Fibroblast of villous mesenchyme (primary cell): ENCODE measurements at regions not wholly inside any gene's neighbourhood (a gene's known extent, or its start where the extent isn't known, plus 50 kb on each side); places are given as distances from the start of the nearest gene placed in this dataset.

Source experiments
- DNase-seq: peaks from one replicate; pipeline ENCODE4 v3.0.0-alpha.2; 2010; ENCODE audit warnings: low read depth
- H3K4me3 ChIP-seq: 2 replicates; pipeline ENCODE4 v1.5.1; 2011; ENCODE audit warnings: low read depth, mild to moderate bottlenecking, low read length
- TF ChIP-seq, protein P1 (sequence below): IDR thresholded peaks from 2 replicates; pipeline ENCODE4 v1.5.1; 2012; ENCODE audit warnings: low read depth, mild to moderate bottlenecking, low read length; ENCODE audit not compliant: insufficient read depth

DNA sequence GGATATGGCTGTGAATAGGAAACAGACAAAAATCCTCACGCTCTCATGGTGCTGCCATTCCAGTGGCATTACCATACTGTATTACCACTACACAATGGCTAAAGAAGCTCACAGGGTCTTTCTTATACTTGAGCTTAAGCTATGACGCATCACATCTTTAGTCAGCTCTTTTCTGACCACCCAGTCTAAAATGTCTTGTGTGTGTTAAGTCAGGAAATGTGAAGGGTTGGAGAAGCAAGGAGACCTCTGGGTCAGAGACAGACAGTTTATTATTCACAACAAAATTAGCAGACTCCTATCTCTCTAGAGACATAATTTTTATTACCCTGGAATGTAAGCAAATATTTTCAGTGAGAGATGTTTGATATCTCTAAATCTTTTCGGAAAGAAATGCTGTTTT is 1583.2 kb upstream of the WWC1 start:
- DNase-seq: peak; percentile 82
- TF ChIP-seq, protein P1, sequence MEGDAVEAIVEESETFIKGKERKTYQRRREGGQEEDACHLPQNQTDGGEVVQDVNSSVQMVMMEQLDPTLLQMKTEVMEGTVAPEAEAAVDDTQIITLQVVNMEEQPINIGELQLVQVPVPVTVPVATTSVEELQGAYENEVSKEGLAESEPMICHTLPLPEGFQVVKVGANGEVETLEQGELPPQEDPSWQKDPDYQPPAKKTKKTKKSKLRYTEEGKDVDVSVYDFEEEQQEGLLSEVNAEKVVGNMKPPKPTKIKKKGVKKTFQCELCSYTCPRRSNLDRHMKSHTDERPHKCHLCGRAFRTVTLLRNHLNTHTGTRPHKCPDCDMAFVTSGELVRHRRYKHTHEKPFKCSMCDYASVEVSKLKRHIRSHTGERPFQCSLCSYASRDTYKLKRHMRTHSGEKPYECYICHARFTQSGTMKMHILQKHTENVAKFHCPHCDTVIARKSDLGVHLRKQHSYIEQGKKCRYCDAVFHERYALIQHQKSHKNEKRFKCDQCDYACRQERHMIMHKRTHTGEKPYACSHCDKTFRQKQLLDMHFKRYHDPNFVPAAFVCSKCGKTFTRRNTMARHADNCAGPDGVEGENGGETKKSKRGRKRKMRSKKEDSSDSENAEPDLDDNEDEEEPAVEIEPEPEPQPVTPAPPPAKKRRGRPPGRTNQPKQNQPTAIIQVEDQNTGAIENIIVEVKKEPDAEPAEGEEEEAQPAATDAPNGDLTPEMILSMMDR: no peak
- no peak overlapping the region for H3K4me3 ChIP-seq

DNA sequence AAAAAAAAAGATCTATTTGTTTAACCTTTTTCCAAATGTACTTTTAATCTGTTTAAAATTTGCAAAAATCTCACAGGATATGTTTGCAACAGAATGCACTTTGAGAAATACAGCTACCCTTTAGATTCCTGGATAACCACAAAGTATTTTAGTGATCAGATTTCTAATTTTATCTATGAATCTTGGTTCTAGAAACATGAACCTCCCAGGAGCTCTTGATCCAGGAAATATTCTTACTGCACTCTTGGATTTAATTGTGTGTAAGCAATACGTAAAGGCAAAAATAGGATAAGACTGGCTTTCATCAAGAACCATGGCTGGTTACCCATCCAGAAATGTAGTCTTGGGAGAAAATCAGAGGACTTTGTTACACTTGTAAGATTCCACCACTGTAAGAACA is 1581.8 kb upstream of the WWC1 start:
- no peak overlapping the region for H3K4me3 ChIP-seq
- TF ChIP-seq, protein P1: no peak
- DNase-seq: peak; percentile 48

GRCh38 chr5:166710271-166710670 is 1581.2 kb upstream of the WWC1 start:
- DNase-seq: peak; percentile 67
- no peak overlapping the region for H3K4me3 ChIP-seq
- TF ChIP-seq, protein P1: no peak

DNA sequence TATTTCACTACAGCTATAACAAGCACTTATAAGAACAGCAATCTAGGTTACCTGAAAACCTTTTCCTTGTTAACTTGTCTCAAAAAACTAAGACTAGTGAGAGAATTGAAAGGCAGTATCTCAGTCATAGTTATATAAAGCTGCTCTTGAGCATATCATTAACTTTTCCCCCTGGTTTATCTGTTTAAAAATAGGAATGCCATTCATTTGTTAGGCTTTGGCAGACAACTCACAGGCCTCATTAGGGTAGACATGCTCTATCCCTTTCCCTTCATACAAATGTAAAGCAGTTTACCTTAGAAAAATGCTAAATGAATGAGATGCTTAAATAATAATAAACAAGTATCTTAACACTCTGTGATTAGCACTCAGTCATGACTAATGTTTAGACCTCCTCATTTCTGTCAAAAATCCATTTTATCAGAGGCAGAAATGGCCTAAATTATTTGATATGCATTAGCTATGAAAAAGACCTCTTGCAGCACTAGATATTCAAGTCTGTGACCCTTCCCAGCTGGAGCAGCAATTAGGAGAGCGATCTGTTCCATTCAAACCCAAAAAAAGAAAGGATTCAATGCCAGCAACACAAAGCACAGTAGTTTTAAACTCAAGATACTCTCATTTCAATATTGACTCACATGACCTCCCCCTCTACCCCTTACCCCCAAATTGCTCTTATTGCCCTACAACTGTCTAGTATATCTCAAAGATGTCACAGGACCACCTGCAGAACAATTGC is 1578.8 kb upstream of the WWC1 start:
- H3K4me3 ChIP-seq: no peak overlapping the region
- DNase-seq: no peak
- TF ChIP-seq, protein P1: no peak

DNA sequence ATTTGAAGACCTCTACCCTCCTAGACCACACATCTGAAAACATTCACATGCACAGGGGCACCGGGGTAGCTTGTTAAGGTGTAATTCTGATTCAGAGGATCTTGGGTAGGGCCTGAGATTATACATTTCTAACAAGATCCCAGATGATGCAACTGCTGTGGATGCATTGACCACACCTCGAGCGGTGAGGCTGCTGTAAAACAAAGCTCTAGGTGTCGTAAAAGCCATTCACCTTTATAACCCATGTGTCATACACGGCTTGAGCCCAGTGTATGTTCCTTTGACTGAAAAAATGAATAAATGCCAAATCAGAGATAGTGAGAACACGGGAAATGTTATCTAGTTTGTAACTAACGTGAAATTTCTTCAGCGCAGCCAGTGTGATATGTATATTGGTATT is 1578.2 kb upstream of the WWC1 start:
- H3K4me3 ChIP-seq: no peak overlapping the region
- TF ChIP-seq, protein P1: no peak
- DNase-seq: no peak

DNA sequence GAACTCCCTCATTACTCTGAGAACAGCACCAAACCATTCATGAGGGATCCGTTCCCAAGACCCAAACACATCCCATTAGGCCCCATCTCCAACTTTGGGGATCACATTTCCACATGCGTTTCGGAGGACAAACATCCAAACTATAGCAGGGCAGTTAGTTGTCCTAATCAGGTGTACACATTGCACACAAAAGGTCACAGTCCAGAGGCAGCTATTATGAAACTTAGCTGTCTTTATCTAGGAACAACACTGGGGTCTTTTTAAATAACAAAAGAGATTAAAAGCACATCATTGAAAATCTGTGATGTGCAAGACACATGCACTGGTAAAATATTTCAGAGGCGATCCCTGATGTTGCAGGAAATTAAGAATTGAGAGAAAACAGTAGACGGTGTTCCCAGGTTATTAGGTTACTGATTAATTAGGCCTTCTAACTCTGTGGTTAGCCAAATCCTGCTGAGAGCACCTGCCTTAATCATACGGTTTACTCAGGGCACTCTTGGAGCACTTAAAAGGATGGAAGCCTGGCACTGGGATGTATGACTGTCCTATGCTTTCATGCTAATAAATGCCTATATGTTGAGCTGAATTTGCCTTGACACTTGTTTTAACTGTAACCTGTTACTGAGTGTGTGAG is 1574.5 kb upstream of the WWC1 start:
- no peak overlapping the region for H3K4me3 ChIP-seq
- TF ChIP-seq, protein P1: no peak

More for the DNA sequence above, 1574.5 kb upstream of the WWC1 start:
- DNase-seq: no peak
